Gastrocnemius medialis (tissue), 4 donors: ENCODE measurements at regions not wholly inside any gene's neighbourhood (a gene's known extent, or its start where the extent isn't known, plus 50 kb on each side); places are given as distances from the start of the nearest gene placed in this dataset.

Experiments used
- CTCF ChIP-seq, 5 experiments: fragments of 450-650 bp in 3 of 5; fragments of 200-600 bp in 2 of 5; sonication (generic) in 2 of 5; IDR thresholded peaks in 4 of 5; conservative IDR thresholded peaks in 1 of 5; 1 replicate in 4 of 5; 2 replicates in 1 of 5; pipeline ENCODE4 v1.5.1; 2016 to 2019; ENCODE audit warnings: antibody characterized with exemption in 5 of 5, mild to moderate bottlenecking in 3 of 5, moderate library complexity in 3 of 5
- POLR2A ChIP-seq, 2 donors: fragments of 450-650 bp; IDR thresholded peaks; one replicate each; pipeline ENCODE4 v1.6.1; 2017; ENCODE audit warnings: antibody characterized with exemption in 2 of 2, mild to moderate bottlenecking in 2 of 2, moderate library complexity in 2 of 2

GRCh38 chr2:144606466-144607095, 86.7 kb upstream of the ZEB2 start:
- TF ChIP-seq CTCF (IDR thresholded peaks at IDR 0.05 in 4 of 5, conservative IDR thresholded peaks at IDR 0.05 in 1 of 5), result no peak
- no peak for TF ChIP-seq POLR2A (IDR thresholded peaks at IDR 0.05)
